Inflammatory macrophage treated with lipopolysaccharide for 1 hour (primary cell): ENCODE measurements at regions not wholly inside any gene's neighbourhood (a gene's known extent, or its start where the extent isn't known, plus 50 kb on each side); places are given as distances from the start of the nearest gene placed in this dataset.

Source experiments
- DNase-seq, 2 donors: peaks; one replicate each; pipeline ENCODE4 v3.0.0-alpha.2; 2020 to 2022

DNA sequence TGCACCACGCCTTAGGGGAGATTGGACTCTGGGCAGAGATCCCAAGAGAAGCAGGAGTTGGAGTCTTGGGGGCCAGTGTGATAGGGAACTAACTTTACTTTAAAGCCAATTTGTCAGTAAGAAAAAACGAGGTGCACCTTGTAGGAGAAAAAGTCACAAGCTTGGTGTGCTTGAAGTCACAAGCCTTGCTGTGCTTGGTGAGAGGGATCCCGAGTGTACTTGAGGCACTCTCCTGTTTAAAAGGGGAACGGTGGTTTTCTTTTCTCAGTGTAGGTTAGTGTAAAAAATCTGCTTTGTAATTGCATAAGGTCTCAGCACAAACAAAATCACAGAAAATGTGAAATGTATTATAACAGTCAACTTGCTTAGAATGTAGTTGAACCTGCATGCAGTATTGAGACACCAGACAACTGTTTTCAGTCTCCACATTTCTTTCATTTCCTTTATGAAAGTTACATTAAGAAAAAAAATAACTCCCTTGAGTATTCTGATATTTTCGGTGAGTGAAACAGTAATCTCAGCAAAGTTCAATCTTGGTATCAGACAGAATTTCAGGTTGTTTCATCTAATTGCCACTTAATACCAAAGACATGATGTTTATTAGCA lies 111.1 kb upstream of the DUSP22 start:
- no peak for DNase-seq

DNA sequence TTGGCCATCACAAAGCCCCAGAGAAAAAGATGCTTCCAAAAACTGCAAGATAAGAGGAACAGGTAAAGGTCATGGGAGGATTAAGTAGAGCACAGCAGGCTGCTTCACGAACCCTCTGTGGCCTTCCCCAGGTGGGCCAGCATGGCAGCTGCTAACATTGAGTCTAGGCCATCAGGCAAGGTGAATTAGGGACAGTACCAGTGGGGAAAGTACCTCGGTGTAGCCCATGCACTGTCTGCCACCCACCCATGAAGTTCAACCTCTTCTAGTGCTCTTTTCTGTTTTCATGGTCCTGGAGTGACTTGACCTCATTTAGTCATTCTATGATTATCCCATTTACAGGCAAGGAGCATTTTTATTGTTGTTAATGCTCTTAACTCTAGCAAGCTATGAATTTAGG lies 108.6 kb upstream of the DUSP22 start:
- no peak for DNase-seq

DNA sequence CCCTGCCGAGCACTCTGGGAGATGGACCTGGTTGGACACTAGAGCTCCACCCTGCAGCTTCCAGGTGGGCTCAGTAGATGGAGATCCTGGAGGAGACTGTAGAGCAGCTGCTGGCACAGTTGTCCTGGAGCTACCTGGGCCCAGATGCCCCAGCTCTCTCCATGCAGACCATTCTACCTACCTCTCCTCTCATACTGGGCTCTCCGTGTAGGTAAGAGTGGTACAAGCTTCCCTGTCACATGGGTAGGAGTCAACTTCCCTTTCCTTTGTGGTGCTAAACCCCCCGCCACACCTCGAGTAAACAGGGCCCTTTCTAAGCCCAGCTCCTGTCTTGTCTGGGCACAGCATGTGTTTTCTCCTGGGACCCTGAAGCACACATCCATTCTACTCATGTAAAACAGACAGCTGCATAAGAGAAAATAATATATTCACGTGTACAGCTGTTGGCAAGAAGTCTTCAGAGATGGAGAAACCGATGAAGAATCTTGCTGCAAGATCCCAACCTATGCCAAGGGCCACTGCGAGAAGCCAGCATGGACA lies 108.1 kb upstream of the DUSP22 start:
- DNase-seq = no peak

DNA sequence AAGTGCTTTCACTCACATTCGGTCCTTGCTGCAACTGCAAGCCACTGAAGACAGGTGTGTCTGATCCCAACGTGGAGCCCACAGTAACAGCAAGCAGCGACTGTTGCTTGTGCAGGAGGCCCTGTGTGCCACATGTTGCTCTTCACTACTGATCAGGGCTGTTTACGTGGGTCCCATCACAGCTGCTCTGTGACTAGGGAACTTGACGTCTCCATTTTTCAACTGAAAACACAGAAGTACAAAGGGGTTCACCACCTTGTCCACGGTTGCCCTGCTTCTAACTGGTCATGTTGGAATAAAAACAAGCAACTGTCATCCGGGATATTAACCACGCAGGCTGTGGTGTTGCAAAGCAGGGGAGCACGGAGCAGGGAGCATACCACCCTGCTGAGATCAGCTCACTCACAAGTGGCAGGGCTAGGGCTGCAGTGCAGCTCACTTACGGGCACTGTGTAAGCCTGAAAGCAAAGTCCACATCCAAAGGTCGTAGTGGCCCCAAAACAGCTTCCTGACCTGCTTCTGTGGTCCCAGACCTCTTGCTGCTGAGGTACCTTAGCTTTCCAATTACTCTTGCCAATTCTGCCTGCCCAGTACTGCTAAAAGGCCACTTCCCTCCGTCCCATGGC lies 105.8 kb upstream of the DUSP22 start:
- no peak for DNase-seq

DNA sequence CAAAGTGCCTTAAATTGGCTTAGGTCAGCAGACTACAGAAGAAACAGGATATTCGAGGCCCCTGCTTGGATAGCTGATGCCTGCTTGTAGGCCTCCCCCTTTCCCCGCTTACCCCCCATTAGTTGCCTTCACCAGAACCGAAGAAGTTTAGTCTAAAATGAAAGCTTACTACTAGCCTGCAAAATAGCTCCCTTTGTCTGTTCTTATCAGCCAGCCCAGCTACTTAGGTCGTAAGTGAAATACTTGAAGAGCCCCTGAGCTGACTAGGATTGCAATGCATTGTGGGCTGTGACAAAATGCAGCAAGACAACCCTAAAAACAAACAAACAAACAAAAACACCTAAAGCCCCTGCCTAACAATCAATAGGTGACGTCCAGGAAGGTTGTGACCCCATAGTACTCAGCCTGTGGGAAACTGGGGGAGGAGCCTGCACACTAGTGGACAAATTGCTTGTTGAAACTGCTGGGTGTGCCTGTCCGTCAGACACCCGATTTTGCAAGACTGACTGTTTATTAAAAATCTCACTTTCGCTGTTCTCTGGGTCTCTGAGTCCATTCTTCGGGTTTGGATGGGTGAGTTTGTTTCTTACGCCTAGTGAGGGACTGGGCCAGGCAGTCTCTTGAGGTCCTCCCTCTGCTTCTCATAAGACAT lies 105.0 kb upstream of the DUSP22 start:
- no peak for DNase-seq

DNA sequence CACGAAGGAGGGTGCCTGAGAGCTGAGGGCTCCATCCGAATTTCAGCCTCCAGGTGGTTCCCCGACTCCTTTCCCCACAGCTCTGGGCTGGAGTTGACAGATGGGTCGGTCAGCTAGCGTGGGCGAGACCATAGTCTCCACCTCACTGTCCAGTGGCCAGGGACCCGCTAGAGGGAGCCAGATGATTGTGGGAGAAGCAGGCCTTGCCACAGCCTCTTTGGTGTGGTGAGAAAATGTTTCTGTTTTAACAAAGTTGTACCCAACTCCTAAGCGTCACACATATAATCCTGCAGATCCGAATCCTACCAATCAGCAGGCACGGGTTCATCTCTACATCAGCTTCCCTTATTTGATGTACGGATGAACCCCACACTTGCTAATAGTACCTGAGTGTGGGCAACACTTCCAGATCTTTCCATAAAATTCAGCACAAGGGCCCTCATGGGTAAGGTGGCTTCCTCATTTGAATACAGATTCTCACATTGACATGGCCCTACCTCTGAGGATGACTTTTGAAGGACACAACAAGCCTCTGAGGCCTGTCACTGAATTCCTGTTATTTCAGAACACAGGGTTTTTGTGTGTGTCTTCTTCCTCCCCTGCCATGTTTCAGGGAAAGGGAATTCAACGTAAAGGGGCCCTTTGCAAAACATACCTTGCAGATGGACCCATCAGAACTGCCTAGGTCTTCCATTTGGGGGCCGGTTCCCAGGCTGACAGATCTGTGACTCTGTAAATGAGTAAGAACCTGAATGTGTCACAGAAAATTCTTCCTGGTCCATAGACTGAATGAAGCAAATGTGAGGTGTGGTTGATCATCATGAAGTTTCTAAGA lies 103.2 kb upstream of the DUSP22 start:
- peak; percentile 89 to 94 for DNase-seq

DNA sequence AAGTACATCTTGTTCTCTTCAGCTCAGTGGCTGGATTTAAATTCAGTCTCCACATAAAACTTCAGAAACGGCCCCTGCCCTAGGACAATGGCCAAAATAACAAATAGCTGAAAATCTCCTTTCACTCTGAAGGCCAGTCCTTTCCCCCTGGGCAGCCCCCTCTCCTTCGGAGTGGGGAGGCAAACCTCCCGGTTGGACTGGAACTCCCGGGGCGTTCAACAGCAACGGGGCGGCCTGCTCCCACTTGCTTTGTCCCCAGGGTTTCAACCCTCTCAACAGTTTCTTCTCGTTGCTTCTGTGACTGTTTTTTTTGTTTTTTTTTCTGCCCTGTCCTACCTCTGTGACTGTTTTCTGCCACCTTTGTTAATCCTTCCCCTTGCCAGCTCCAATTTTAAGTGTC lies 102.6 kb upstream of the DUSP22 start:
- DNase-seq = no peak

DNA sequence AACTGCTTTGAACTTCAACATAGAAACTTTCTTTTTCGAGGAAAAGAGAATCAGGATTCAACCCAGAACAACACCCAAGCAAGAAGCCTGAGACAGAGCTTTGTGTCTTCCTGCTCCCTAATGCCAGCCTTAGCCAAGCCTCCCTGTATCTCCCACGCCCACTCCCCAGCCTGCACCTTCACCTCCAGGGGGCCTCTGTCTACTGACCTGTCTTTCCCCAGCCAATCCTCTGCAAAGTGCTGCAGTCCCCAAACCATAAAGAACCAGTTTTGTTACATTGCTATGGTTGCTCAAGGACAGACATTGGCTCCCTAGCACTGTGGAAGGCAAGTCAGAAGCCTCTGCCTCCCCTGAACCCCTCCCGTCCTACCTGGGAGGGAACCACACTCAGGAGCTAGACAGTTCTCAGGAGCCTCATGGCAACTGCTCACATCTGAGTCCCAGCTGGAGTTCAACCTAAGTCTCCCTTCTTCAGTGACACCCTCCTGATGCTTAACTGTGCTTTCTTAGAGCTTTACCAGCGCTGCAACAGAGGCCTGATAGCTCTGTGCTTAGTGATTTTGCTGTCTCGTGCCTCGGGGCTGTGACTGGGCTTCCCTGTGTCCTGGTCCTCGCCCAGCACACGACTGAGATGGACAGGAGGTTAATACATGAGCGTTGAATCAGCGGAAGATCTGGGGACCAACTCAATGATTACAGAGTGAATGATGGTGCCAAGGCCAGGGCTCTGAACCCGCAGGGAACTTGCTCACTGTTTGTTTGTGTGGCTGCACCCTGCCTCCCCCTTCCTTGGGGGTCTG lies 101.5 kb upstream of the DUSP22 start:
- DNase-seq = no peak

DNA sequence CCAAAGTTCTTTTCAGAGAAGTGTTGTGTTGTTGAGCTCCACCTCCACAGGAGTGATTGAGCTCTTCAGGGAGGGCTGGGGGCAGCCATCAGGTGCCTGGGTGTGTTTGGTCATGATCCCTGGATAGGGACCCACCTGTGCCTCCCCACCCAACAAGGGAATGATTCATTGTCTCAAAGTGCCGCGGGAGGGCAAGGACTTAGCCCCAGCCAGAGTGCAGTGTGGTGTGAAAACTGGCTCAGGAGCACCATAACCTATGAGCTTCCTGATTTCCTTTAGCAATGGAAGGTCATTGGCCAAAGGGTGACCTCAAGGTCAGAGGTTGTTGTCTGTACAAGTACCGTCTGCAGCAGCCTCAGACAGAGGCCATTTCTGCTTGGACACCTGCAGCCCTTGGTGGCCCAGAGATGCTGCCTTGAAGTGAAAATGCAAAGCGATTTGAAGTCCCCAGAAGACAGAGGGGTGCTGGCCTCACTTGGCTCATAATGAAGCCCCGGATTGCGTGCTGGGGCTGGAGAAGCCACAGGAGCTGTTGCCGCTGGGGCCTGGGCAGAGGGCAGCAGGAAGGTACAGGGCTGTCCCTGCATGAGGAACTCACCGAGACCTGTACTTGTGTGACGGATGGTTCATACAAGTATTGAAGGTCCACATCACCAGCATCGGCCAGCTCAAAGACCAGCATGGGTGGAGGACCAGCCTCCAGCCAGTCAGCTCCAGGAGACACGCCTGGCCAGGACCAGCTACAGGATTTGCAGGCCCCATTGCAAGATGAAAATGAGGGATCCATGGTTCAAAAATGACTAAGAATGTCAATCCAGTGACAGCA lies 100.6 kb upstream of the DUSP22 start:
- DNase-seq = no peak

DNA sequence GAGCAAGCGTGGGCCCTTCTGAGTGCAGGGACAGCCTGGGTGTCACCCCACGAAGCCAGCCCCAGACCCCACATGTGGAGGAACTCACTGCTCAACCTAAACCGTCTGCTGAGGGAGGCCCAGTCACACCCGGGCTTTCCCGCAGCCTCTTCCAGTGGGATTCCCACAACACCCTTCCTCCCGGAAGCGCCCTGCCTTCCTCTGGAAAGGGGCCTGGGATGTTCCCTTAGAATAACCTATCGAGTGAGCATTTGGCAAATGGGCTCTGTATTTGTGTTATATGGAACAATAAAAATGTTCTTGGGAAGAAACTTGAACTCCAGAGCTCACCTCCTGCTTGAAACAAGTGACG lies 100.0 kb upstream of the DUSP22 start:
- DNase-seq = no peak

DNA sequence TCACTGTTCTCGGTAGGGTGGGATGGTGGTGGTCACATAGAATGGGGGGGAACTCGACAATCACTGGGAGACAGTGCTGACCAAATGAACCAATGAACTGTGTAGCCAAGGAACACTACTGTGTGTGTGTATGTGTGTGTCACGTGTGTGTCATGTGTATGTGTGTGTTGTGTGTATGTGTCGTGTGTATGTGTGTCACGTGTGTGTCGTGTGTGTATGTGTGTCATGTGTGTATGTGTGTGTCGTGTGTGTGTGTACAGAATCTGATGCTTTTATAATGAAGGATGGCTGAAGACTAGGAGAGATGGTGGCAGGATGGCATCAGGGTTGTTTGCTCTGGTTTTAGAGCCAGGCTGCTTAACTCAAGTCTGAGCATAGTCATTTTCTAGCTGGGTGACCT lies 99.1 kb upstream of the DUSP22 start:
- DNase-seq = no peak

DNA sequence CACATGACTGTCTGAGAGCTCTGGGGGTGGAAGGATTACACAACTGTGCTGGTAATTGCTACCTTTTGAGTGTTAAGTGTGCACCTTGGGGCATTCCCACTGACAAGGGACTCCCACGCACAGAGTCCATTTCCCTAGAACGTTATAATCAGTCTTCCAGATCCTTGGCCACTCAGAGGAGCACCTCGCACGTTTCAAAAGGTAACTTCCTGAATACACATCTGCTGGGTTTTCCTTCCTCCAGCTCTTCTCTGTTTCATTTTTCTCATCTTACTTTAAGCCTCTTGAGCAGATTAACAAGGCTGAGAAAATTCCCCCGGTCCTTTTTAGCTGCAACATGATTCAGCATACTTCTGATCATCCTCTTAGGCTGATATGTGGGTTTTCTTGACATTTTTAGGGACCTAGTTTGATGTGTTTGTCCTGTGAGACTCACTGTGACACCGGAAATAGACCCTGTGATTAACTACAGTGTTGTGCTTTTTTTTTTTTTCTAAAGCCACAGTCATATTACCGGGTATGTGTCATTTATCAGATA lies 98.4 kb upstream of the DUSP22 start:
- peak in 1 of 2 donors; percentile 37 for DNase-seq

DNA sequence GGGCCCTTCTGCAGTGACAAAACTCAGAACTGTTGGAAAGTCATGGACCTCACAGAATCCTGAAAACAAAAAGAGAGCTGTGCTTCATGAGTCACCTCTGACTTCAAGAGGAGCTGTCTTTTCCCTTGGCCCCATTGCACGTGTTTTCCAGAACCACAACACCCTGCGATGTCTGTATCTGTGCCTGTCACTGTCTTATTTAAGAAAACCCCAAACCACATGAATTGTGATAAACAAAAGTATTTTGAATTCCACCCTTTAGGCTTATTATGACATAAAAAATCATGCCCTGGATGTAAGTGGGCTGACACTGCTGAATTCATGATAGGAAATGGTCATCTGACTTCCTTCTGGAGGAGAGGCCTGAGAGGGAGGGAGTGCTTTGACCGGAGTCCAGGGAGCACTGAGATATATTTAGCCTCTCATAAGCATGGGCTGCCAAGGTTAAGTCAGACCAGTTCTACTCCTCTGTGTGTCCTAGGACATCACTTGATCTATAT lies 96.4 kb upstream of the DUSP22 start:
- peak; percentile 35 to 73 for DNase-seq

DNA sequence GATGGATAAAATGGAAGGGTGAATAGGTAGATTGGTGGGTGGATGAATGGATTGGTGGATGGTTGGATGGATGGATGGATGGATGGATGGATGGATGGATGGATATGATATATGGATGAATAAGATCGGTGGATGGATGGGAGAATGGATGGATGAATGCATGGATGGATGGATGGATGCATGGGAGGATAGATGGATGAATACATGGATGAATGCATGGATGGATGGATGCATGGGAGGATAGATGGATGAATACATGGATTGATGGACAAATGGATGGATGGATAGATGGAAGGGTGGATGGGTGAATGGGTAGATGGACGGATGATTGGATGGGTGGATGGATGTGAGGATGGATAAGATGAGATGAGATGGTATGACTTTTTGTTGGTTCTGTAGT lies 95.7 kb upstream of the DUSP22 start:
- no peak for DNase-seq

DNA sequence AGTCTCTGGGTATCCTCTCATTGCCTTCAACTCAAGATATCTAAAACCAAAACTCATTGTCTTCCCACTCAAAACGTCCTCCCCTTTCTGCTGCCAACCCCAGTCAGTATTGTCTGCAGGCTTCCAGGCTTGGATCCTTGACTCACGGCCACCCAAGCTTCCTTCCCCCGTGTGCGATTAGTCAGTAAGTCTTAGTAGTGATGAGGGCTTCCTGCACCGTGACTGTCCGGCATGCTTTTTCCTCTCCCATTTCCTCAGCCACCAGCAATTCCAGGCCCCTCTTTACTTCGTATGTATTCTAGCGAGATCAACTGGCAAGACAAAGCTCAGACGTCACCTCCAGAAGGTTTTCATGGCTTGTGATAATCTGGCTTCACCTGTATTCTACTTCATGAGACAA lies 88.6 kb upstream of the DUSP22 start:
- no peak for DNase-seq

DNA sequence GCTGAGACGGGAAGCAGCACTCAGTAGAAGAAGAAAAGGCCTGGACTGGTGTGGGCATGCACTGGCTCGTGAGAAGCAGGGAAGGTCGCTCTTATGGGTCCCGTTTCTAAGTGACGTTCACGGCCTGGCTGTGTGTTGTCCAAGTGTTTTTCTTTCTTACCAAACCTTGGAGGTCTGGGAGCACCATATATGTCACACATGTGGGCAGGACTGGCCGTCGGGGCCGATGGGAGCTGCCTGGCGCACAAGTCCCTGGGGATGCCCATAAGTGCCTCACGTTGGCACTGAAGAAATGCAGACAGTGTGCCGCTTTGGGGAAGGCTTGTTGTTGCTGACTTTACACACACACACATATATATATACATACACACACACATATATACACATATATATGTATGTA lies 86.0 kb upstream of the DUSP22 start:
- DNase-seq = no peak

DNA sequence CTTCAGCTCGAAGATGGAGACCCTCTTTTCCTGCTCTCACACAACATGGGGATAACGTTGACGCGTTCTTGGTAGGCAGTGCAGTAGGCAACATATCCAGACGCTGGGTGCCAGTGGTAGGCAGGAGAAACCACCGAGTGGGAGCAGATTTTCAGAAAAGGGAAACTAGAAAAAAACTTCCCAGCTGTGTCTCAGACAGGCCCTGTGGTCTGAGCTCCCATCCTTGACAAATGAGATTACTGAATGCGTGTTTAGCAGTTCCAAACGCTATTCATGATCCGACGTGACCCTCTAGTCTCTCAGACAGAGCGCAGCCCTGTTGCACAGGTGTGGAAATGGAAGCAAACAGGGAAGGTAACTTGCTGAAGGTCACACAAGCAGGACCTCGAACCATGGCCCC lies 83.9 kb upstream of the DUSP22 start:
- DNase-seq = peak; percentile 82 to 89

DNA sequence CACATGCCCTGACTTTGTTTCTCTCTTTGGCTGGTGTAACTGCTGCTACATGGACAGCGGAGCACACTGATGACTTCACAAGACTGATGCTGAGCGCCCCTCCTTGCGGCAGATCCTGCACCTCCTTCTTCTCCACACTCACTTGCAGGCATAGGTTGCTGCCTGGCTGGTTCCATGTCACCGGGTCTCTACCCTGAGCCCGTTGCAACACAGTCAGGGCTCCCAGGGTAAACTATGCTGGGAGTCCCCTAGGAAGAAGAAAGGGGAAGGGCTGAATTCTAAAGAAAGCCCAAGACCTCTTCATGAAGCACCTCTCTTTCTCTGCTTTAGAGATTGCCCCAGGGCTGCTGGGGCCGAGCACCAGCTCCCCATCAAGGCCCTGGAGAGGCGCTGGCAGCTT lies 83.3 kb upstream of the DUSP22 start:
- peak; percentile 57 to 84 for DNase-seq

DNA sequence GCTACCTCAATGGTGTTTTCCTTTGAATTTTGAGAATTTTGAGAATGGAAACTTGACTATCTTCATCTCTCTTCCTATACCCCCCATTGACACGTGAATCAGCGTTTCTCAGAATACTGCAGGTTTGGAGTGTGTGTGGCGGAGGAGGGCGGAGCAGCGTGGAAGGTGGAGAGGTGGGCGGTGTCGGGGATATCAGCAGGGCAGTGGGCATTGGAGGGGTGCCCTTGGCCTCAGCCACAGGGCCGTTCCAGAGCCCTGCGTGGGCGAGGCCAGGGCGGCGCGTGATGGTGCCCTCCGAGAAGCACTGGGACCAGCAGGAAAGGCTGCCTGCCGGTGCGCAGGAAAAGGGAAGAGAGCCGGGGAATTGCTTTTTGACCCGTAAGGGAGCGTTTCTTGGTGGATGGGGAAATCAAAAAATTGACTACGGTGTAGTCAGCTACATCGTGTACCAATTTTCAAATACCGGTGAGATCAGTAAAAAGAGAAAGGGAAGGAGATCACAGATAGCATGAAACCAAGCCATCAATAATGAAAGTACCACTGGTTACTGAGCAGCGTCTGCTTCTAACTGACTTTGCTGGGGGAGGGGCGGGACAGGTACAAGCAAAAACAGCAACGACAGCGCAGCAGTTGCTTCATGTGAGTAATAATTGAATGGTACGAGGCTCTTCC lies 82.7 kb upstream of the DUSP22 start:
- DNase-seq = no peak

DNA sequence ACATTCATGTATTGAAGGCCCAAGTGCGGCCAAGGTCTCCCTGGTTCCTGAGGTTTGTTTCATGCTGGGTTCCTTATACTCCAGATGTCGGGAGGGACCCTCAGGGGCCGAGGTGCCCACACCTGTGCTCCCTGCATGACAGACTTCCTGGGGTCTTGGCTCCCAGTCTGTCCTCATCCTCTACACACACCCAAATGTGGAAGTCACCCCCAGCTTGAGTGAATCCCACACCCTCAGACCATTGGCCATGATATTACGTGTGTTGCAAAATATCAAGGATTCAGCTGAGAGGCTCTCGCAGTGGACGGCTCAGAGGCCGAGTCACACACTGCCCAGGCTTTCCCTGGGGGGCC lies 82.2 kb upstream of the DUSP22 start:
- DNase-seq = no peak
